ENCODE measurements at regions not wholly inside any gene's neighbourhood (a gene's known extent, or its start where the extent isn't known, plus 50 kb on each side); places are given as distances from the start of the nearest gene placed in this dataset.

DNA sequence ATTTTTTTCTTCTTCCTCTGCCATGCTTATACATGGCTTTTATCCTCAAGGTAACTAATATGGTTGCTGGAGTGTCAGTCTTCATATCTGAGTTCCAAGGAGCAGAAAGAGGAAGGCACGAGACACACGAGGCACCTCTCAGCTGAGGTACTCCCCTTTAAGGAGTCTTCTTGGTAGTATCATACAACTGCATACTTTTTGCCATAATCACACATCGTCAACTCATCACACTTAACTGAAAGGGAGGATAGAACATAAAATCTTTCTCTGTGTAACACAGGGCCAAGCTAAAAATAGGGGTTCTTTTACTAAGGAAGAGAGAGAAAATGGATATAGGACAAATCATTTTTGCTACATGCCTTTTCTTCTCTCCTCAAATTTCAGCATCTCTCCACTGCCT lies 104.2 kb downstream of the OXSM start:
- TF ChIP-seq, protein P1, sequence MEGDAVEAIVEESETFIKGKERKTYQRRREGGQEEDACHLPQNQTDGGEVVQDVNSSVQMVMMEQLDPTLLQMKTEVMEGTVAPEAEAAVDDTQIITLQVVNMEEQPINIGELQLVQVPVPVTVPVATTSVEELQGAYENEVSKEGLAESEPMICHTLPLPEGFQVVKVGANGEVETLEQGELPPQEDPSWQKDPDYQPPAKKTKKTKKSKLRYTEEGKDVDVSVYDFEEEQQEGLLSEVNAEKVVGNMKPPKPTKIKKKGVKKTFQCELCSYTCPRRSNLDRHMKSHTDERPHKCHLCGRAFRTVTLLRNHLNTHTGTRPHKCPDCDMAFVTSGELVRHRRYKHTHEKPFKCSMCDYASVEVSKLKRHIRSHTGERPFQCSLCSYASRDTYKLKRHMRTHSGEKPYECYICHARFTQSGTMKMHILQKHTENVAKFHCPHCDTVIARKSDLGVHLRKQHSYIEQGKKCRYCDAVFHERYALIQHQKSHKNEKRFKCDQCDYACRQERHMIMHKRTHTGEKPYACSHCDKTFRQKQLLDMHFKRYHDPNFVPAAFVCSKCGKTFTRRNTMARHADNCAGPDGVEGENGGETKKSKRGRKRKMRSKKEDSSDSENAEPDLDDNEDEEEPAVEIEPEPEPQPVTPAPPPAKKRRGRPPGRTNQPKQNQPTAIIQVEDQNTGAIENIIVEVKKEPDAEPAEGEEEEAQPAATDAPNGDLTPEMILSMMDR (IDR thresholded peaks at IDR 0.05; ENCODE audit: low read length, missing control alignments), result no peak
- no peak for DNase-seq (ENCODE audit: low read depth)
- no peak overlapping the region for H3K4me3 ChIP-seq (replicated peaks; ENCODE audit: low read depth, low read length)

DNA sequence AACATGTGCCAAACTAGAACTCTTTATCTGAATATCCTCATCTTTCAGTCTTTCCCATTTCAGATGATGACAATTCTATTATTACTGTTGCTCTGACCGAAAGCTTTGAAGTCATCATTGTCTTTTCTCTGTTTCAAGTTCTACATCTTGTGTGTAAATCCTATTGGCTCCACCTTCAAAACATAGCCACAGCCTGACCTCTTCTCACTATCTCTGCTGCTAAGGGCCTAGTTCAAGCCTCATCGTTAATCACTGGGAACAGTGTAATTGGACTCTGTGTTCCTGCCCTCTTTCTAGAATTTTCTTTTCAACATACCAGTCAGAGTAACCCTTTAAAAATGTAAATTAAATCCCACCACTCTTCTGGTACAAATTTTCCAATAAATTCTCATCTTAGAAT lies 105.1 kb downstream of the OXSM start:
- no peak overlapping the region for H3K4me3 ChIP-seq (replicated peaks; ENCODE audit: low read depth, low read length)
- TF ChIP-seq, protein P1 (IDR thresholded peaks at IDR 0.05; ENCODE audit: low read length, missing control alignments), result no peak
- no peak for DNase-seq (ENCODE audit: low read depth)

DNA sequence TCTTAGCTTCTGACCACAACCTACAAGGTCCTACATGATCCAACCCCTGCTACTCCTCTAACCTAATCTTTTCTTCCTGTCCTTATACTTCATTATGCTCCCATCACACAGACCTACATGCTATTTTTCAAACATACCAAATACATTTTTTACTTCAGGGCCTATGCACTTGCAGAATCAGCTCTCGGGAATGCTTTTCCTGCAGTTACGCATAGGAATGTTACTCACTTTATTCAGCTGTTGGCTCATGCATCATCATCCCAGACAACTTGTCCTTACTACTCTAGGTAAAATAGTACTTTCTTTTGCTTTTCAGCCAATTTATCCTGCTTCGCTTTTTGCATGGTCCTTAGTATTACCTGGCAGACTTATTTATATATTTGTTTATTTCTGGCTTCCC lies 105.6 kb downstream of the OXSM start:
- TF ChIP-seq, protein P1 (IDR thresholded peaks at IDR 0.05; ENCODE audit: low read length, missing control alignments), result no peak
- no peak overlapping the region for H3K4me3 ChIP-seq (replicated peaks; ENCODE audit: low read depth, low read length)
- DNase-seq (ENCODE audit: low read depth), result peak; percentile 4

DNA sequence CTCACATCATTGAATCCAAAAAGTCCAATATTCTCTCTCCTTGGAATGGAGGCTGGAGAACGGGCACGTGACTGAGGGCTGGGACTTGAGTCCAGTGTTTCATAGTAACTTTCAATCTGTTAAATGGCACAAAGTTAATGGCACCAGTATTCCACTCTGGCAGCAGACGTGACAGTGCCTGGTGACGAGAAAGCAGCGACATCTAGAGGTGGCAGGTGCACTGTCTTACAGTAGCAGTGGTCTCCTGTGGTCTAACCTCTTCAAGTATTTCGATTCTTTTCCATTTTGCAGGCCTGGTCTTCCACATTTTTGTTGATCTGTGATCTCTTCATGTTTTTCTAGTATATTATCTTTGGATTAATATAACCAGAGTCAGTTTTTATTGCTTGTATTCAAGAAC lies 107.1 kb downstream of the OXSM start:
- TF ChIP-seq, protein P1 (IDR thresholded peaks at IDR 0.05; ENCODE audit: low read length, missing control alignments), result peak; percentile 27
- H3K4me3 ChIP-seq (replicated peaks; ENCODE audit: low read depth, low read length), result no peak overlapping the region
- peak; percentile 3 for DNase-seq (ENCODE audit: low read depth)

DNA sequence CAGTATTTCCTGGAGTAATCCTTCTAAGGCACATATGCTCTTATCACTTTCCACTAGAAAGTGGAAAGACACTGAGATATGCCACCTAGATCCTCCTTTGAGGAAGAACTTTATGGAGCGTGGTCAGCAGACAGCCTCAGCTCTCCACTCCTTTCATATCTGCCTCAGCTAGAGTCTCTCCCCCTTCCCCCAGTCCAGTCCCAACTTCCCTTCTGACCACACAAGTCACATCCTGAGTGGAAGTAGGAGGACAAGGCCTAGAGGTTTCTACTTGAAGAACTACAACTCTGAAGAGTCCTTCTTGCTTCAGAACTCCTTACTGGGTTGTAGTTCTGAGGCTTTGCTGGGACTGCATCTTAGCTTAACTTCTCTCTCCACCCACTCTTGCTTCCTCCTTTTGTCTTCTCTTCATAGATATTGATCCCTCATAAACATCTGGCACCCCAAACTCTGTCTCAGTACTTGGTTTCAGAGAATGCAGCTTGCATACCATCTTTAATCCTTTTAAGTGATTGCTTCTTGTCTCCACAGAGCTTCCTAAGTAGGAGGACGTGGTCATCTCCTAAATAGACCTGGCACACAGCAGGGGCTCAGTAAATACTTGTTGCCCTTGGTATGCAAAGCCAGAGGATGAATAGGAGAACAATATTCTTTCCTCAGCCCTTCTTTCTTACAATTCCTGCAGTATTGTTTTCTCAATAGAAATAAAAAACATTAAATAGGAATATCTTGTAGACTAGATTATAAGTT lies 109.6 kb downstream of the OXSM start:
- TF ChIP-seq, protein P1 (IDR thresholded peaks at IDR 0.05; ENCODE audit: low read length, missing control alignments), result no peak
- no peak for DNase-seq (ENCODE audit: low read depth)
- no peak overlapping the region for H3K4me3 ChIP-seq (replicated peaks; ENCODE audit: low read depth, low read length)

DNA sequence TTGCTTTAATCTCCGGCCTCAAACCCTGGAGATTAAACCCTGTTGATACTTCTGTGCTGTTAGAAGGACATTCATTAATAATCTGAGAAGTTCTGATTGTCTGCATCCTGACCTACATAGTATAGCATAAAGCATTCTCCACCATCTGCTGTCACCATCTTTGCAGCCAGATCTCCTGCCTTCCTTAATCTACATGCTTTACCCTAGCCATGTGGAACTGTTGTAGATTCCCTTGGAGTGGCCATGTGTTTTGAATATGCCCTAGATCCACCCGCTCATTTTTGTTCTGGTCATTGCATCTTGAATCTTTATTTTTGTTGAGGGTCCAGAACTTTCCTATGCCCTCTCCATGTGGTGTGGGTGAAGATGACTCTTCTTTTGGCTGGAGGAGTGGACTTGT lies 110.3 kb downstream of the OXSM start:
- no peak for DNase-seq (ENCODE audit: low read depth)

More for the DNA sequence above, 110.3 kb downstream of the OXSM start:
- TF ChIP-seq, protein P1 (IDR thresholded peaks at IDR 0.05; ENCODE audit: low read length, missing control alignments), result no peak
- H3K4me3 ChIP-seq (replicated peaks; ENCODE audit: low read depth, low read length), result no peak overlapping the region
